Esophagus muscularis mucosa (tissue), 3 donors: ENCODE measurements at regions not wholly inside any gene's neighbourhood (a gene's known extent, or its start where the extent isn't known, plus 50 kb on each side); places are given as distances from the start of the nearest gene placed in this dataset.
A peak's percentile ranks its signal among the peaks of the same experiment; 100 is the strongest.

Experiments used
- POLR2A ChIP-seq: fragments of 450-650 bp; IDR thresholded peaks from one replicate; pipeline ENCODE4 v1.6.1; 2017; ENCODE audit warnings: antibody characterized with exemption, moderate library complexity, mild to moderate bottlenecking, low read depth
- POLR2AphosphoS5 ChIP-seq, 2 donors: sonication (generic); formaldehyde crosslinking; IDR thresholded peaks; one replicate each; pipeline ENCODE4 v1.6.1; 2017; ENCODE audit warnings: antibody characterized with exemption in 2 of 2
- TF ChIP-seq, protein P1 (sequence below), 3 experiments: fragments of 200-600 bp in 2 of 3; fragments of 450-650 bp in 1 of 3; sonication (generic) in 2 of 3; IDR thresholded peaks; one replicate each; pipeline ENCODE4 v1.5.1; 2017 to 2019; ENCODE audit warnings: antibody characterized with exemption in 3 of 3, mild to moderate bottlenecking in 2 of 3, moderate library complexity in 1 of 3

- TF ChIP-seq POLR2AphosphoS5 (IDR thresholded peaks at IDR 0.05) (peak; percentile 7 to 29), POLR2A (no peak)
- TF ChIP-seq, protein P1, sequence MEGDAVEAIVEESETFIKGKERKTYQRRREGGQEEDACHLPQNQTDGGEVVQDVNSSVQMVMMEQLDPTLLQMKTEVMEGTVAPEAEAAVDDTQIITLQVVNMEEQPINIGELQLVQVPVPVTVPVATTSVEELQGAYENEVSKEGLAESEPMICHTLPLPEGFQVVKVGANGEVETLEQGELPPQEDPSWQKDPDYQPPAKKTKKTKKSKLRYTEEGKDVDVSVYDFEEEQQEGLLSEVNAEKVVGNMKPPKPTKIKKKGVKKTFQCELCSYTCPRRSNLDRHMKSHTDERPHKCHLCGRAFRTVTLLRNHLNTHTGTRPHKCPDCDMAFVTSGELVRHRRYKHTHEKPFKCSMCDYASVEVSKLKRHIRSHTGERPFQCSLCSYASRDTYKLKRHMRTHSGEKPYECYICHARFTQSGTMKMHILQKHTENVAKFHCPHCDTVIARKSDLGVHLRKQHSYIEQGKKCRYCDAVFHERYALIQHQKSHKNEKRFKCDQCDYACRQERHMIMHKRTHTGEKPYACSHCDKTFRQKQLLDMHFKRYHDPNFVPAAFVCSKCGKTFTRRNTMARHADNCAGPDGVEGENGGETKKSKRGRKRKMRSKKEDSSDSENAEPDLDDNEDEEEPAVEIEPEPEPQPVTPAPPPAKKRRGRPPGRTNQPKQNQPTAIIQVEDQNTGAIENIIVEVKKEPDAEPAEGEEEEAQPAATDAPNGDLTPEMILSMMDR (IDR thresholded peaks at IDR 0.05) = no peak
These were observed 51.1 kb upstream of the FOXF1 start for GRCh38 chr16:86459266-86459665.
